Uterus (tissue), 3 donors: ENCODE measurements at regions not wholly inside any gene's neighbourhood (a gene's known extent, or its start where the extent isn't known, plus 50 kb on each side); places are given as distances from the start of the nearest gene placed in this dataset.

ENCODE experiments used
- DNase-seq, 2 donors: peaks; one replicate each; pipeline ENCODE4 v3.0.0-alpha.2; 2019 to 2020
- H3K27ac ChIP-seq, 2 donors: fragments of 200-600 bp; sonication (generic); 1 replicate in 1 of 2; 2 replicates in 1 of 2; pipeline ENCODE4 v1.5.1; 2016 to 2018
- H3K27me3 ChIP-seq, 2 donors: fragments of 200-600 bp; sonication (generic); one replicate each; pipeline ENCODE4 v1.5.1; 2018 to 2019; ENCODE audit warnings: control low read depth in 1 of 2
- H3K36me3 ChIP-seq, 2 donors: fragments of 200-600 bp; sonication (generic); one replicate each; pipeline ENCODE4 v1.5.1; 2019; ENCODE audit warnings: control low read depth in 1 of 2
- H3K4me1 ChIP-seq, 2 donors: fragments of 200-600 bp; sonication (generic); one replicate each; pipeline ENCODE4 v1.5.1; 2018 to 2019; ENCODE audit warnings: control low read depth in 1 of 2
- H3K4me3 ChIP-seq, 2 donors: fragments of 200-600 bp; sonication (generic); 1 replicate in 1 of 2; 2 replicates in 1 of 2; pipeline ENCODE4 v1.5.1; 2018 to 2019; ENCODE audit warnings: mild to moderate bottlenecking in 1 of 2
- H3K9me3 ChIP-seq, 2 donors: fragments of 200-600 bp; sonication (generic); one replicate each; pipeline ENCODE4 v1.5.1; 2019; ENCODE audit warnings: control low read depth in 1 of 2
- CTCF ChIP-seq, 4 experiments: fragments of 200-600 bp in 2 of 4; fragments of 450-650 bp in 2 of 4; sonication (generic) in 2 of 4; IDR thresholded peaks; one replicate each; pipeline ENCODE4 v1.5.1; 2016 to 2019; ENCODE audit warnings: antibody characterized with exemption in 4 of 4, mild to moderate bottlenecking in 2 of 4, moderate library complexity in 1 of 4
- POLR2A ChIP-seq, 2 donors: fragments of 450-650 bp; IDR thresholded peaks; one replicate each; pipeline ENCODE4 v1.6.1; 2016; ENCODE audit warnings: antibody characterized with exemption in 2 of 2, mild to moderate bottlenecking in 1 of 2, moderate library complexity in 1 of 2
- intact Hi-C: fragments of 100-400 bp; cut with DNase I; formaldehyde crosslinking; loops from one replicate; pipeline ENCODE4 v1.15.1; 2023; ENCODE audit warnings: low total_unique reads
- donor health status: DM: yes; HTN: yes; CAD: no.

- intact Hi-C loops, result no loop called here
- TF ChIP-seq POLR2A (IDR thresholded peaks at IDR 0.05) (no peak), CTCF (IDR thresholded peaks at IDR 0.05) (no peak)
Observed at GRCh38 chr1:239843541-239843940, 248.1 kb upstream of the FMN2 start.

GRCh38 chr1:239844833-239845232 is 246.8 kb upstream of the FMN2 start:
- H3K36me3 ChIP-seq, result no peaks in the 10 kb centered on the region
- H3K27ac ChIP-seq, result no peak overlapping the region
- DNase-seq, result no peak
- H3K27me3 ChIP-seq, result no peaks in the 10 kb centered on the region
- H3K9me3 ChIP-seq, result no peaks in the 10 kb centered on the region
- intact Hi-C loops, result no loop called here
- H3K4me3 ChIP-seq, result no peak overlapping the region
- H3K4me1 ChIP-seq, result no peaks in the 10 kb centered on the region
- TF ChIP-seq POLR2A (IDR thresholded peaks at IDR 0.05) (no peak), CTCF (IDR thresholded peaks at IDR 0.05) (no peak)

More at GRCh38 chr1:239843541-239843940, 248.1 kb upstream of the FMN2 start:
- no peak overlapping the region for H3K27ac ChIP-seq
- no peaks in the 10 kb centered on the region for H3K9me3 ChIP-seq
- no peak overlapping the region for H3K4me3 ChIP-seq
- no peak for DNase-seq
- H3K36me3 ChIP-seq, result no peaks in the 10 kb centered on the region
- no peaks in the 10 kb centered on the region for H3K27me3 ChIP-seq
- H3K4me1 ChIP-seq, result no peaks in the 10 kb centered on the region

GRCh38 chr1:239854922-239855321 is 236.8 kb upstream of the FMN2 start:
- TF ChIP-seq CTCF (IDR thresholded peaks at IDR 0.05) (no peak), POLR2A (IDR thresholded peaks at IDR 0.05) (no peak)
- no peaks in the 10 kb centered on the region for H3K9me3 ChIP-seq
- no peak overlapping the region for H3K4me3 ChIP-seq
- H3K4me1 ChIP-seq, result no peaks in the 10 kb centered on the region
- no peak for DNase-seq
- intact Hi-C loops, result no loop called here
- H3K36me3 ChIP-seq, result no peaks in the 10 kb centered on the region
- H3K27ac ChIP-seq, result no peak overlapping the region
- no peaks in the 10 kb centered on the region for H3K27me3 ChIP-seq

- TF ChIP-seq CTCF (IDR thresholded peaks at IDR 0.05) (no peak), POLR2A (IDR thresholded peaks at IDR 0.05) (no peak)
- intact Hi-C loops, result no loop called here
- Histone ChIP-seq H3K9me3 (no peaks in the 10 kb centered on the region), H3K4me1 (no peaks in the 10 kb centered on the region), H3K27ac (no peak overlapping the region), H3K4me3 (no peak overlapping the region), H3K36me3 (no peaks in the 10 kb centered on the region), H3K27me3 (no peaks in the 10 kb centered on the region)
- DNase-seq, result no peak
Observed at GRCh38 chr1:239856067-239856466, 235.6 kb upstream of the FMN2 start.

- Histone ChIP-seq H3K4me1 (no peaks in the 10 kb centered on the region), H3K27ac (no peak overlapping the region), H3K27me3 (no peaks in the 10 kb centered on the region), H3K36me3 (no peaks in the 10 kb centered on the region), H3K4me3 (no peak overlapping the region), H3K9me3 (no peaks in the 10 kb centered on the region)
- TF ChIP-seq POLR2A (IDR thresholded peaks at IDR 0.05), result no peak
- no peak for TF ChIP-seq CTCF (IDR thresholded peaks at IDR 0.05)
- DNase-seq, result no peak
- intact Hi-C loops, result no loop called here
Observed at GRCh38 chr1:239856924-239857323, 234.8 kb upstream of the FMN2 start.
